IMR-90 (cell line): ENCODE measurements at regions not wholly inside any gene's neighbourhood (a gene's known extent, or its start where the extent isn't known, plus 50 kb on each side); places are given as distances from the start of the nearest gene placed in this dataset.

Experiments used
- ATAC-seq: fragments of 200-7000 bp; cut with Tn5 transposase; 2 replicates; pipeline ENCODE4 v1.9.1; 2020; ENCODE audit warnings: low read depth, mild to moderate bottlenecking, moderate library complexity
- BruUV-seq: library from RNA; stranded (reverse); fragments of 400-500 nt; replicated peaks from 2 replicates; lab custom pipeline; 2021; lab: Mats Ljungman, UMichigan
- CTCF ChIA-PET: fragments of 300-600 bp; formaldehyde crosslinking; extraction: SDS; loops from one replicate; lab custom pipeline; 2021; ENCODE audit warnings: antibody characterized with exemption; lab: Yijun Ruan, JAX
- POLR2A ChIA-PET: fragments of 300-600 bp; sonication (Branson Sonifier 250); formaldehyde crosslinking; loops from one replicate; lab custom pipeline; 2022; ENCODE audit warnings: antibody characterized with exemption; ENCODE audit not compliant: unreplicated experiment; lab: Charles Lee
- DNase-seq: peaks from one replicate; pipeline ENCODE4 v3.0.0; 2013
- H2AFZ ChIP-seq: replicated peaks from 2 replicates; pipeline ENCODE3; 2013; ENCODE audit warnings: low read length, mild to moderate bottlenecking; ENCODE audit not compliant: poor library complexity
- H2AK5ac ChIP-seq: 2 replicates; pipeline ENCODE4 v1.6.1; 2013; ENCODE audit warnings: low read depth, low read length, inconsistent platforms
- H2AK9ac ChIP-seq: replicated peaks from 2 replicates; pipeline ENCODE3; 2013; ENCODE audit warnings: mild to moderate bottlenecking, low read depth, low read length, moderate library complexity; ENCODE audit not compliant: poor library complexity
- H2BK120ac ChIP-seq: 2 replicates; pipeline ENCODE4 v1.6.1; 2013; ENCODE audit warnings: low read depth, low read length, inconsistent platforms
- H2BK15ac ChIP-seq: 3 replicates; pipeline ENCODE4 v1.6.1; 2013; ENCODE audit warnings: low read depth, low read length, inconsistent platforms
- H2BK20ac ChIP-seq: 2 replicates; pipeline ENCODE4 v1.6.1; 2013; ENCODE audit warnings: low read depth, mild to moderate bottlenecking, inconsistent platforms, low read length, moderate library complexity
- H2BK5ac ChIP-seq: 2 replicates; pipeline ENCODE4 v1.6.1; 2013; ENCODE audit warnings: mild to moderate bottlenecking, low read depth, low read length, inconsistent platforms; ENCODE audit not compliant: poor library complexity, severe bottlenecking
- H3K14ac ChIP-seq: replicated peaks from 2 replicates; pipeline ENCODE4 v1.6.1; 2013; ENCODE audit warnings: low read depth, low read length, inconsistent platforms
- H3K18ac ChIP-seq: 2 replicates; pipeline ENCODE4 v1.6.1; 2013; ENCODE audit warnings: low read depth, low read length, control low read depth
- H3K23ac ChIP-seq: 2 replicates; pipeline ENCODE4 v1.6.1; 2013; ENCODE audit warnings: low read depth, low read length, inconsistent platforms
- H3K27ac ChIP-seq: 2 replicates; pipeline ENCODE4 v1.5.1; 2013; ENCODE audit warnings: mild to moderate bottlenecking, control low read depth, low read length; ENCODE audit not compliant: insufficient read depth
- H3K27me3 ChIP-seq: 2 replicates; pipeline ENCODE4 v1.6.1; 2013; ENCODE audit warnings: low read length; ENCODE audit not compliant: control insufficient read depth, insufficient read depth
- H3K36me3 ChIP-seq: 2 replicates; pipeline ENCODE4 v1.6.1; 2013; ENCODE audit warnings: low read length, mixed read lengths; ENCODE audit not compliant: control insufficient read depth, insufficient read depth
- H3K4ac ChIP-seq: 2 replicates; pipeline ENCODE4 v1.6.1; 2013; ENCODE audit warnings: low read depth, low read length, inconsistent platforms
- H3K4me1 ChIP-seq: 2 replicates; pipeline ENCODE4 v1.6.1; 2013; ENCODE audit warnings: low read length, mixed read lengths; ENCODE audit not compliant: control insufficient read depth, insufficient read depth
- H3K4me2 ChIP-seq: 2 replicates; pipeline ENCODE4 v1.6.1; 2013; ENCODE audit warnings: low read depth, mild to moderate bottlenecking, control low read depth, low read length, moderate library complexity
- H3K4me3 ChIP-seq: 2 replicates; pipeline ENCODE4 v1.5.1; 2013; ENCODE audit warnings: low read depth, mild to moderate bottlenecking, control low read depth, low read length, moderate library complexity; ENCODE audit not compliant: insufficient read depth
- H3K56ac ChIP-seq: 2 replicates; pipeline ENCODE4 v1.6.1; 2013; ENCODE audit warnings: low read length, inconsistent platforms; ENCODE audit not compliant: insufficient read depth; ENCODE audit errors: extremely low read depth
- H3K79me1 ChIP-seq, 2 experiments: 2 replicates each; pipeline ENCODE4 v1.6.1; 2013; ENCODE audit warnings: low read length in 2 of 2, inconsistent platforms in 1 of 2, low read depth in 1 of 2
- H3K9ac ChIP-seq: 2 replicates; pipeline ENCODE4 v1.6.1; 2013; ENCODE audit warnings: low read depth, low read length, control low read depth
- H3K9me1 ChIP-seq: 2 replicates; pipeline ENCODE4 v1.6.1; 2013; ENCODE audit warnings: low read length, inconsistent platforms; ENCODE audit not compliant: insufficient read depth
- H3K9me3 ChIP-seq: 2 replicates; pipeline ENCODE4 v1.6.1; 2013; ENCODE audit warnings: low read length; ENCODE audit not compliant: control insufficient read depth, insufficient read depth
- H4K20me1 ChIP-seq: 2 replicates; pipeline ENCODE4 v1.6.1; 2013; ENCODE audit warnings: low read length, inconsistent platforms; ENCODE audit not compliant: insufficient read depth
- H4K5ac ChIP-seq: 2 replicates; pipeline ENCODE4 v1.6.1; 2013; ENCODE audit warnings: mild to moderate bottlenecking, low read depth, low read length, control low read depth
- H4K8ac ChIP-seq, 2 experiments: 2 replicates each; pipeline ENCODE4 v1.6.1; 2013; ENCODE audit warnings: low read depth in 2 of 2, low read length in 2 of 2, control low read depth in 1 of 2, inconsistent platforms in 1 of 2
- H4K91ac ChIP-seq: 2 replicates; pipeline ENCODE4 v1.6.1; 2013; ENCODE audit warnings: low read depth, low read length, inconsistent platforms; ENCODE audit not compliant: insufficient read depth
- BHLHE40 ChIP-seq: fragments of 150-350 bp; IDR thresholded peaks from 2 replicates; pipeline ENCODE4 v1.6.1; 2016; ENCODE audit warnings: mild to moderate bottlenecking, low read depth, low read length
- CEBPB ChIP-seq: IDR thresholded peaks from 2 replicates; pipeline ENCODE4 v1.6.1; 2012; ENCODE audit warnings: low read depth, low read length, improper control_type of control experiment
- CHD1 ChIP-seq: IDR thresholded peaks from 2 replicates; pipeline ENCODE4 v1.6.1; 2012; ENCODE audit warnings: low read depth, low read length, improper control_type of control experiment
- CTCF ChIP-seq: conservative IDR thresholded peaks from 2 replicates; pipeline ENCODE4 v1.5.1; 2012; ENCODE audit warnings: mild to moderate bottlenecking, low read depth, low read length, improper control_type of control experiment
- ELK1 ChIP-seq: fragments of 150-350 bp; IDR thresholded peaks from 2 replicates; pipeline ENCODE4 v1.6.1; 2016; ENCODE audit warnings: low read depth, mild to moderate bottlenecking, low read length, moderate library complexity, borderline replicate concordance
- FOS ChIP-seq: fragments of 150-350 bp; IDR thresholded peaks from 2 replicates; pipeline ENCODE4 v1.6.1; 2016; ENCODE audit warnings: low read depth, low read length
- MAFK ChIP-seq: IDR thresholded peaks from 2 replicates; pipeline ENCODE4 v1.6.1; 2012; ENCODE audit warnings: low read depth, low read length, improper control_type of control experiment
- MAZ ChIP-seq: IDR thresholded peaks from 2 replicates; pipeline ENCODE4 v1.6.1; 2012; ENCODE audit warnings: low read depth, mild to moderate bottlenecking, low read length, improper control_type of control experiment, moderate library complexity, borderline replicate concordance
- MXI1 ChIP-seq: IDR thresholded peaks from 2 replicates; pipeline ENCODE4 v1.6.1; 2012; ENCODE audit warnings: low read depth, mild to moderate bottlenecking, low read length, moderate library complexity, borderline replicate concordance
- NFE2L2 ChIP-seq: fragments of 150-350 bp; IDR thresholded peaks from 2 replicates; pipeline ENCODE4 v1.6.1; 2016; ENCODE audit warnings: low read depth, mild to moderate bottlenecking, low read length
- POLR2A ChIP-seq: IDR thresholded peaks from 2 replicates; pipeline ENCODE4 v1.6.1; 2012; ENCODE audit warnings: mild to moderate bottlenecking, low read depth, low read length
- RAD21 ChIP-seq: IDR thresholded peaks from 2 replicates; pipeline ENCODE4 v1.6.1; 2012; ENCODE audit warnings: low read length, improper control_type of control experiment
- RCOR1 ChIP-seq: IDR thresholded peaks from 2 replicates; pipeline ENCODE4 v1.6.1; 2012; ENCODE audit warnings: mild to moderate bottlenecking, low read length, improper control_type of control experiment; ENCODE audit not compliant: insufficient replicate concordance
- RFX5 ChIP-seq: IDR thresholded peaks from 2 replicates; pipeline ENCODE4 v1.8.0; 2012; ENCODE audit warnings: low read depth, mild to moderate bottlenecking, low read length, moderate library complexity
- SMC3 ChIP-seq: fragments of 150-350 bp; IDR thresholded peaks from 2 replicates; pipeline ENCODE4 v1.6.1; 2016; ENCODE audit warnings: low read depth, mild to moderate bottlenecking, antibody characterized with exemption, low read length, moderate library complexity
- USF2 ChIP-seq: fragments of 150-350 bp; IDR thresholded peaks from 2 replicates; pipeline ENCODE4 v1.6.1; 2017; ENCODE audit warnings: mild to moderate bottlenecking, antibody characterized with exemption, low read length, low read depth
- WGBS, 2 experiments: methylation state at CpG; one replicate each; pipeline versions ENCODE4 v1.1.5 to v1.1.7; 2013; ENCODE audit warnings: missing lambda C conversion rate in 2 of 2; ENCODE audit not compliant: insufficient read length in 1 of 2; ENCODE audit errors: extremely low coverage in 2 of 2; 5-methylcytosine and 5-hydroxymethylcytosine counted together
- dilution Hi-C: fragments of 300-500 bp; cut with HindIII; formaldehyde crosslinking; loops from one replicate; pipeline ENCODE4 v1.14.3; 2018; ENCODE audit warnings: low sequenced_read_pairs; ENCODE audit not compliant: unreplicated experiment
- in situ Hi-C: fragments of 300-500 bp; cut with MboI; formaldehyde crosslinking; loops from 3 replicates; pipeline ENCODE4 v1.14.3; 2019; ENCODE audit warnings: low sequenced_read_pairs, inconsistent platforms, mixed read lengths
- intact Hi-C: fragments of 100-400 bp; cut with micrococcal nuclease; formaldehyde crosslinking; loops from 2 replicates; pipeline ENCODE4 v1.10.0; 2022

- Histone ChIP-seq H3K18ac (no peak overlapping the region), H2BK15ac (no peak overlapping the region), H3K4me3 (no peak overlapping the region), H2BK20ac (no peak overlapping the region), H3K36me3 (no peaks in the 10 kb centered on the region), H3K4me1 (no peaks in the 10 kb centered on the region), H4K91ac (no peak overlapping the region), H4K8ac (no peak overlapping the region), H3K9me1 (no peaks in the 10 kb centered on the region), H3K79me1 (no peaks in the 10 kb centered on the region), H2AFZ (no peak overlapping the region), H3K27ac (no peak overlapping the region), H3K4me2 (no peak overlapping the region), H3K27me3 (peaks cover 36% of the 10 kb centered on the region), H2AK9ac (no peak overlapping the region), H3K9me3 (peaks cover 2% of the 10 kb centered on the region; the same call in 1 of the 2 replicates), H3K4ac (no peak overlapping the region), H2BK120ac (no peak overlapping the region), H4K5ac (no peak overlapping the region), H3K56ac (no peak overlapping the region), H3K14ac (no peak overlapping the region), H3K9ac (no peak overlapping the region), H4K20me1 (no peaks in the 10 kb centered on the region), H2BK5ac (no peak overlapping the region), H3K23ac (no peak overlapping the region), H2AK5ac (no peak overlapping the region)
- dilution Hi-C loops (no loop called here), in situ Hi-C loops (no loop called here), intact Hi-C loops (no loop called here)
- CTCF ChIA-PET: no interaction called here
- no CpG with 5 or more reads among the region's 3 CpGs for WGBS, 2 experiments
- POLR2A ChIA-PET: no interaction called here
- BruUV-seq: no TSS peak
- ATAC-seq (no peak), DNase-seq (no peak)
- TF ChIP-seq CTCF: no peak
- TF ChIP-seq FOS: no peak
- no peak for TF ChIP-seq RAD21
- TF ChIP-seq MAZ: no peak
- no peak for TF ChIP-seq CEBPB
- no peak for TF ChIP-seq MAFK
- no peak for TF ChIP-seq RFX5
- TF ChIP-seq SMC3: no peak
- TF ChIP-seq POLR2A: no peak
- no peak for TF ChIP-seq NFE2L2
- TF ChIP-seq BHLHE40: no peak
- TF ChIP-seq MXI1: no peak
- no peak for TF ChIP-seq RCOR1
- no peak for TF ChIP-seq ELK1
- no peak for TF ChIP-seq USF2
- no peak for TF ChIP-seq CHD1
Measured at GRCh38 chr22:27647540-27647939, 154.0 kb downstream of the MN1 start.
